Left renal cortex interstitium (tissue), 4 donors: ENCODE measurements at regions not wholly inside any gene's neighbourhood (a gene's known extent, or its start where the extent isn't known, plus 50 kb on each side); places are given as distances from the start of the nearest gene placed in this dataset.
"Not testable (repeated sequence)": the region's sequence is repeated elsewhere in the genome, so short reads cannot be mapped to it uniquely, and the experiment has no call there.

Experiments used
- DNase-seq, 4 donors: peaks; one replicate each; pipeline ENCODE4 v3.0.0-alpha.2; 2013; ENCODE audit warnings: low read depth in 4 of 4, low spot score in 2 of 4, missing footprints in 1 of 4

DNA sequence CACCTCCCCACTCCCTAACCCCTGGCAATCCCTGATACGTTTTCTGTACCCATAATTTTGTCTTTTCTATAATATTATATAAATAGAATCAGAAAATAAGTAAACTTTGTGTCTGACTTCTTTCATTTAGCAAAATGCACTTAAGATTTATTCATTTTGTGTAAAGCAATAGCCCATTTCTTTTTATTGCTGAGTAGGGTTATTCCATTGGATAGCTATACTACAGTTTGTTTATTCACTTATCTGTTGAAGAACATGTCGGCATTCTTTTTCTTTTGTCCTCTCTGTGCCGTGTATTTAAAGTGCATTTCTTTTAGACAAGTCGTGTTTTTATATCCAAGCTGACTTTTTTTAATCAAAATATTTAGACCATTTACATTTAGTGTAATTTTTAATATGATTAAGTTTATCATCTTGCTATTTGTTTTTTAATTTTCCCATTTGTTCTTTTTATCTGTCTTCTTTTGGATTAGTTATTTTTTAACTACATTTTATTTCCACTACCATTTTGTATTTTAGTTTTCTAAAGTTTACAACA lies 176.4 kb upstream of the TSHZ3 start:
- no peak for DNase-seq

DNA sequence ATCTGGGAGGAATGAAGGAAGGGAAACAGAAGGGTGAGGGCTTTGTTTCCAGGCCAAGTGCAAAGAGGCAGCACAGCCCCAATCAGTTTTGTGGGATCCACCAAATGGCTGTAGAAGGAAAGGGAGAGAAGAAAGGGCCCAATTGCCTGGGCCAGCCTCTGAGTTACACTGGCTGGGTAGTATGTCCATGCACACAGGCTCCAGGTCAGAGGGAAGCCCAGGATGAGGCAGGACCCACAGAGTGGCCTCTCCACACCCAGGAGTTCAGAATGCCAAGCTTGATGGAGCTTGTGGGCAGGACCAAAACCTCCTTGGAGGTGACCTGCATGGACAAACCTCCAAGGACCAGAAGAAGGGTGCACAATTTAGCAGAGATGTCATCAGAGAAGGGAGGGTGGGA lies 178.2 kb upstream of the TSHZ3 start:
- DNase-seq = no peak

DNA sequence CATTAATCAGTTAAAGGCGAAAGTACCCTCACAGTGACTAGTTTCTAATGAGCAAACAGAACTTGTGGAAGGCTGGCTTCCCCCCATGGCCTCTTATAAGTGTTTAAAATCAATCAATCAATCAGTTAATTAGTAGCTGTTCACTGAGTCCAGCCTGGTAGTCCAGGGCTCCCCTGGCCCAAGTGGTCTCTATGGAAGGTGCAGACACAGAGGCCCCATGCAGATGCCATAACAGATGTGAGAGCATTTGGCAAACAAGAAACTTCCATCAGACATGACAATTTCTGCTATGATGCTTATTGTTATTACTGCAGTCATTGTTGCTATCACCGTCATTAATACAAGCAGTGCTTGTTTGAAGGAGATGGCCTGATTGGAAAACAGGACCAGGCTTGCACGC lies 179.0 kb upstream of the TSHZ3 start:
- no peak for DNase-seq

DNA sequence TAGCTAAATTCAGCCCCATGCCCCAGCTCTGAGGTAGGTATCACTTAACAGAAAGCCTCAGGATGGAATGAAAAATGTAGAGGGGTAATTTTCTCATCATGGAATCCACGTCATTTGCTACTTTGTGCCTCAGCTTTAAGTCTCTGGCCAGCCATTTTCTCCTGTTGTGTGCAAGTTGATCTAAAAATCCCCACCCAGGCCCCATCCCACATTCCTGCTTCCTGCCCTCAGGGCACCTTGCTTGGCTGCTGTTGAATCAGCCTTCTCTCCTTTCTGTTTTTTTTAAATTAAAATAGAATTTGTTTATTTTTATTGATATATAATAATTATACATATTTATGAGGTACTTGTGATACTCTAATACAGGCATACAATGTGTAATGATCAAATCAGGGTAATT lies 179.9 kb upstream of the TSHZ3 start:
- no peak for DNase-seq

DNA sequence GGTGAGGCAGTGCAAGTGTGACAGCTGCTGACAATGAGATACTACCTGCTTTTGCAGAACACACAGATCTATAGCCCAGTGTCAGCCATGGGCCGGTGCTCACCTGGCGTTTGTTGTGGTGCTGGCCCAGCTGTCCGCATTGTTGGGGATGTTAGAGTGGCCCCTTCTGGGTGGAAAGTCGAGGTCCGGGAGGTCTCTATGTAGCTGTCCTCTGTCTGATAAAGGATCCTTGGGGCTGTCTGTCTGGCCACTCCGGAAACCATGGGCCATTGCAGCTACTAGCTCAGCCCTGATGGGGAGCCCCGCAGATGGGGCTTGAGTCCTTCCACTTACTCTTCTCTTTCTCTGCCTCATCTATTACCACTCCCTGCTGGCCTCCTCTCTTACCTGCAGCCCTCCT lies 181.5 kb upstream of the TSHZ3 start:
- no peak for DNase-seq

DNA sequence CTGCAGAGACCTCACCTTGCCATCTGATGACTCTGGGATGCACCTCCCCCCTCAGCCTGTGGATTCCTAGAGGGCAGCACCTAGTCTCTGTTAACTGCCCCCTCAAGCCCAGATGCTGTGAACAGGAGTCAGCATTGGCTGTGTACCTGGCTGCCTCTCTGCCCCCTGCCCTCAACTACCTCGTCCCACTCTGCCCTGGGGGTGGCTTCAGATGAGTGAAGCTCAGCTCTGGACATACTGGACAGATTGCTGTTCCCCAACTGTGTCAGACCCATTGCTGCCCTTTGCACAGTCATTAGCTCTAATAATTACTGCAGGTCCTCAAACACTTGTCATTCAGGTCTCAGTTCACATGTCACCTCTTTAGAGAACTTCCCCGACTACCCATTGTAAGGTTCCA lies 182.1 kb upstream of the TSHZ3 start:
- no peak for DNase-seq

DNA sequence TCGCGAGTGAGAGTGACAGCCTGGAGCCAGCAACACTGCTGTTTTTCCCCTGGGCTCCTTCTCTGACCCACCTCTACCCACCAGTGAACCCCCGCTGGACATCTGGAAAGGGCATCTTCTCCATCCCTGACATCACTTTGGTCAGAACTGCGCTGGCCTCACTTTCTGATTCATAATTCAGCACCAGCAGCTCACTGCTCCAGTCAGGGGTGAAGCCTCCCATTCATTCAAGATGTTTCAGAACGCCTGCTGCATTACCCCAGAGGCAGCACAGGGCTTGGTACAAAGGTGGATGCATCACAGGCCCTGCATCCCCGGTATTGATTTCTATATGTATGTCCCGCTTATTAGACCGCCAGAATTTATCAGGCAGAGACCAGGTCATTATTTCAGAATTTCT lies 182.8 kb upstream of the TSHZ3 start:
- no peak for DNase-seq

DNA sequence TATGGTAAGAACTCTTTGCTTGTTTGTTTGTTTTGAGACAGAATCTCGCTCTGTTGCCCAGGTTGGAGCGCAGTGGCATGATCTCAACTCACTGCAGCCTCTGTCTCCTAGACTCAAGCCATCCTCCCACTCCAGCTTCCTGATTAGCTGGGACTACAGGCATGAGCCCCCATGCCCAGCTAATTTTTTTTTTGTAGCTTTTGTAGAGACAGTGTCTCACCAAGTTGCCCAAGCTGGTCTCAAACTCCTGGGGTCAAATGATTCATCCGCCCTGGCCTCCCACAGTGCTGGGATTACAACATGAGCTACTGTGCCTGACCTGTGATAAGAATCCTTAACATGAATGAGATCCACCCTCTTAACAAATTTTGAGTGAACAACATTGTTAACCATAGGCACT lies 183.9 kb upstream of the TSHZ3 start:
- DNase-seq = no peak

DNA sequence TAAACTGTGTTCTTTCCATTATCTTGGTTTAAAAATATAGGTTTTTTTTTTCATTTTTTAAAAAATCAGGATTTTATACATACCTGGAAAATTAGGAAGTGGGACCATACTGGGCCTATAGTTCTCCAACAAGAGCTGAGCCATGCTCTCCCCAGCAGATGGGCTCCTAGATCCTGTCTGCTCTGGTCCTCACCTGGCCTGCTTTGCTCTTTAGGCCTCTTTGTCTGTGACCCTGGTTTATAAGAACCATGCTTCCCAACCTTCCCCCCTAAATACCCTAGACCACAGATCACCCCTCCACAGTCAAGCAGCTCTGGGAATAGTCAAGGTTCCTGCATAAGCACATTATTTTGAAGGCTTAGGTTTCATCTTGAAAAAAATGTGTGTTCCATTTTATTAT lies 185.0 kb upstream of the TSHZ3 start:
- no peak for DNase-seq

DNA sequence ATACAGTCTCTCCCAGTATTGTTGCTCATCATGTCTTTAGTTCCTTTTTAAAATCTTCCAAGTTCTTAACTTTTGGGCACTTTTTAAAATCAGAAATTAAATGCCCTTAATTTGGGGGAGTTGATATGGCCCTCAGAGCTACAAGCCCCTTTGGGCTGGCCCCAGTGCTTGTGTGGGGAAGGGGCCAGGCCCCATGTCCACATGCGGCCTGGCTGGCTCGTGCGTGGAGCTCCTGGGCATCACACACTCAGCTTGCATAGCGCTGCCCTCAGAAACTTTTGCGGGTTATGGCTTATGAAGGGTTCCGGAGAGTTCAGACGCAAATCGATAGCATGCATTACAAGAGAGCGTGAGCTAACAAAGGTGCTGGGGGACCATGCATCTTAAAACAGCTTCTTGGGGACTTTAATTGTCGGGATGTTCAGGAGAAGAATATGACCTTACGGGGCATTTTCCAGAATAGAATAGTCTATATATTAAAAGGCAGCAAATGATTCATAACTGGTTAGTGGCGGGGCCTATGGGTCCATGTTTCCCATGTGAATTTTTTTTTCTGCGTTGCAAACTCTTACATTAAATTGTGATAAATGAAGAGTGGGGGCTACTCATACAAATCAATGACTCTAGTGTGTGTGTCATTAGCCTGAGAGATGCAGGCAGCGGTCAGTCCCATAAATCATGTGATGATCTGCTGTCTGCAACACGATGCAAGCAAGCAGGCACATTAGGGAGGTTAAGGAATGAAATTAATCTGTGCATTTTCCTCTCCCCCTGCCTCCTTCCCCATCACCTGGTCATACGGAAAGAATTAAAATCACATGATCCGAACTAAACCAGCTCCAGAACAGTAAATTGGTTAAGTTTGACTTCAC lies 185.8 kb upstream of the TSHZ3 start:
- DNase-seq = no peak

DNA sequence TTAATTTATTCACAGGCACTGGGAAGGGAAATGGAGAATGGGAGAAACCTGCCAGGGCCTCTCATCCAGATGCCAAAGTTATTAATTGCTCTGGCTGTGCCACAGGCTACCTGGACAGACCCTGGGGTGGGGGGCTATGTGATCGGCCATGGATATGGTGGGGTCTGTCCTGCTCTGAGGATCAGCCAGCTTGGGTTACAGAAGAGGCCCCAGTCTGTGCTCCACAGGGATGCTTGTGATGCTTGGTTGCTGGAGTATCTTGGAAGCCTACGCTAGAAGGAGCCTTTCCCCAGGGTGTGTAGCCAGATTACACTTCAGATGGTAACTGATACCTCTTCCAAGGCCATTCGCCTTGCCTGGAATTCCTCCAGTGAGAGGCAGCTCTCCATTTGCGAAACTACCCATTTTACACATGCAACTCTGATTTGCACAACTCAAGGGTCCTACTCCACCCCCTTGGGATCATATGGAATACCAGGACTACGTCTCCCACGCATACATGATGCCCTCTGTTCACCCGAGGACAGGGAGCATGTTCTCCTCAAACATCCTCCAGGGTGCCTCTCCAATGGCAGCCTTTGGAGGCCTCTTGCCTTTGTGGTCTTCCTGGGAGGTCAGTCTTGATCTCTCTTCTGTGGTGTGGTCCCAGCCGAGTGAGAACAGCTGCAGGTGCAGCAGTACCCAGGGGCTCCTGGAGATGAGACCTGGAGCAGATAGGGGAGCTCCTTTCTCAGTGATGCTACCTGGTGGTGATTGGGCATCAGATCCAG lies 186.6 kb upstream of the TSHZ3 start:
- no peak for DNase-seq

DNA sequence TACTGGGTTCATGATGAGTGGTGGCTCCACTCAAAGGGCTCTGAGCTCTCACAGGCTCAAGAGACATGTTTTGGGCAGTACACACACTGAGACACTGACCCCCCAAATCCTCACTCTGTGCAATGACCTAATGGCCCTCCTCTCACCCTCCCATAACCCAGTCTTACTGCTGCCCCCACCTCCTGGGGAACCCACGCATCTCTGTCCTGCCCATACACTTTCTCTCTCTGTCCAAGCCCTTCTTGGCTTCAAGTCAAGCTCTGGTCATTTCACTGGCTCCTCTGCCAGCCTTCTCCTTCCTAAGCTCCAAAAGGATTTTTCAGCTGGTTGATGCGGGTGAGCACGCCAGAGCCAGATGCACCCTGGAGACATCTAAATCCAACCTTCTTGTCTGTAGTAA lies 187.9 kb upstream of the TSHZ3 start:
- no peak for DNase-seq

DNA sequence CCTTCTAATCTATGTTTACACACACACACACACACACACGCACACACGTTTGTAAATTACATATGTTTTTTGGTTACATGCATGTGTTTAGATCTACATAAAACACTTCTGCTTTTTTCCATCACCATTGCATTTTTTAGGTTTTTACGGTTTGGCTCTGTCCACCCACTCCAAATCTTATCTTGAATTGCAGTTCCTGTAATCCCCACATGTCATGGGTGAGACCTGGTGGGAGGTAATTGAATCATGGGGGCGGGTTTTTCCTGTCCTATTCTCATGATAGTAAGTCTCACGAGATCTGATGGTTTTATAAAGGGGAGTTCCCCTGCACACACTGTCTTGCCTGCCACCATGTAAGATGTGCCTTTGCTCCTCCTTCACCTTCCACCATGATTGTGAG lies 188.7 kb upstream of the TSHZ3 start:
- DNase-seq = not testable (repeated sequence)

DNA sequence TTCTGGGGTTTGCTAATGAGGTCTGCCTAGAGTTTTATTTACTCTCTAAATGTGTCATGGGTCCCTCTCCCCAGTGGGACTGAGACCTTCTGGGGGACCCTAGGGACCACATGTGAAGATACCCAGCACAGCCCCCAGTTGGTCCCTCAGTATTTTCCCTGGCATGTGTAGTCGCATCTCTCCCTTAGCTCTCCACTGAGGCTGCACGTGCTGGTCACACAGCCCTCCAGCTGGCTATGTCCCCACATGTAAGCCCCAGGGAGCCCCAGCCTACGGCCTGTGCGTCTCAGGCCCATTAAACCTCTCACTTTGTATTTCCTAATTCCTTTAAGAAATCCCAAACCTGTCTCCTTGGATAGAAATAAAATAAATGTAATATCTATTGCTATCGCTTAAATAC lies 189.6 kb upstream of the TSHZ3 start:
- DNase-seq = no peak

DNA sequence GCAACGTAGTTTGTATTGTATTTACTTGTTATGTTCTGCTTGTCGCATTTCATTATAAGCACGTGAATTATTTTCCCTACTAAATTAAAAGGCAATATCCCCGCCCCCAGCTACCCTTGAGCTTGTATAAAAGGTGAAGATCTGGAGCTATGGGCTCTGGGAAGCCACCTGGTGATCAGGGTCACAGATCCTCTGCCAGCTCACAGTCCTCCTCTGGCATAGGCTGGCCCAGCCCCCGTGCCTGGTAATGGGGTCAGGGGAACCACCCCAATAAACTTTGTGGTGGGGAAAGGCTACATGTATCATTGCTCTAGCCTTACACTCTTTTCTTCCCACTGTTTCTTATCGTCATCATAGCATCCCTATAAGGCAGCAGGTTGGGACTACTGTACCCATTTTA lies 190.2 kb upstream of the TSHZ3 start:
- no peak for DNase-seq

DNA sequence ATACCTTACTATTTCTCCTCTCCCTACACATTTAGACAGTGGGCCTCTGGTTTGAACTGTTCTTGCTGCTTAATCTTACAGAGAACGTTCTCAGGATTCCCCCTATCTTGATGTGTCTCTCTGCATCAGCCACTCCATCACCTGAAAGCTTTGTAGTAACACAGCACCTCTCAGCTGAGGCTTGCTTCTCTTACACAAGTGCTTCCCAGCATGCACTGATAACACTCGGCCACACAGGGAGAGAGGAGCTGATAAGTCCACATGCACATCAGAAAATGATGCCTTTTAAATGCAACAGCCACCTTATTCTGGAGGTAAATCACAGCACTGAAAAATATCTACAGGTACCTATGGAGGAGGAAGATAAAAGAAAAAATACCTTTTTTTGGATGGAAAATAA lies 192.2 kb upstream of the TSHZ3 start:
- DNase-seq = no peak

DNA sequence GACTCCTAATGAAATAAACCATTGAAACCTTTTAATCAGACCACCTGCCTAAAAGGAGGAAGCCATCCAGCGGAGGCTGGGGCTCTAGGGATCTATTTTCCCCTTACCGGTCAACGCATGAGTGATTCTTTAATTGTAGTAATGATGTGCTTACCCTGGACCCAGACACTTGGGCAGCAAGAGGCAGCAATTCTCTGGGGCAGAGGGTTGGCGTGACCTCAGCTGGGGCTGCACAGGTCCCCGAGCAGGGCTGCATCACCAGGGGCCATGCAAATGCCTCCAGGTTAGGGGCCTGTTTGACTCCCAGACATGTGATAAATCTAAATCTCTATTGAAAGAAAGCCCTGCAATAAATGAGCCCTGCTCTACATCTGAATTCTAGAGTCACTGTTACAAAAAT lies 194.2 kb upstream of the TSHZ3 start:
- no peak for DNase-seq

DNA sequence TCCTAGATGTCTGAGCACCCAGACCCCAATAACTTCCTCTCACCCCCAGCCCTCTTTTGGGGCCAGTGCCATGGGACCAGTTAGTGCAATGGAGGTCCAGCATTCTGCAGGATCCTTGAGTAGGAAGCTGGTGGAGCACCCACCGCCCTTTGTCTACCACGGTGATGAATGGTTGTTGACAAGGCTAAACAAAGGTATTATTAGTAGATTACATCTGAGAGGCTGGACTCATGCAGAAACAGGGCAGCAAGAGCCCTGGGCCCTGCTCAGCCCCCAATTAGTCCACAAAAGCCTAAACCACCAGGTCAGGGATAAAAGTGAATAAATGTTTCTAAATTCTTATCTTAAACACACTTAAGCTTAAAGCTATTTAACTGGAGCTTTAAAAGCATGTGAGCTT lies 196.5 kb upstream of the TSHZ3 start:
- no peak for DNase-seq

DNA sequence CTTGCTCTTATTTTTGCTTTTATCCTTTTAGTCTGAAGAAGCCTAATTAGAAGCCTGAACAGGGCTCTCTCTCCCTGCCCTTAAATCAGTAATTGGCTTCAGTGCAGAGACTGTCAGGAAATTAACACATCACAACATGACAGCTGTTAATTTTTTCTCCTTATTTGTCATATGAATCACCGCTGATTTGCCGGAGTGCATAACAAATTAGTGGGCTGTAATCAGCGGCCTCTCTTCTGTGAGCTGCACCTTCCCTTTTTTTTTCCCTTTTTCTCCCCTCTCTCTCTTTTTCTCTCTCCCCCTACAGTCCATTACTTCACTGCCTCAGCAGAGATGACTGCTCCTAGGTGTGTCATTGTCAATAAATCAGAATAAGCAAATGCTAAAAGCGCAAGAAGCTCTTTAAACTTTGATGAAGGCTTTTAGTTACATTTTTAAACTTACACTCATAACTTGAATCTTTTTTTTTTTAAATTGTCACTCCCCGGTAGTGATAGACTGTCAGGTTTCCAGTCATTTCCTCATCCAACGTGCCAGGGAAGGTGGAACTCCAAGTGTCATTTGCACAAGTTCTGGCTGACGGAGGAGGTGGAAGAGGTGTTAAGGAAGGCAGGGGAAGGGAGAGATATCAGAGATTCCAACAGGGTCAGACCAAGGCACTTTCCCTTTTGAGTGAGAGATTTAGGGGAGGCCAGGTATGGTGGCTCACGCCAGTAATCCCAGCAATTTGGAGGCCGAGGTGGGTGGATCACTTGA lies 197.1 kb upstream of the TSHZ3 start:
- DNase-seq = no peak

DNA sequence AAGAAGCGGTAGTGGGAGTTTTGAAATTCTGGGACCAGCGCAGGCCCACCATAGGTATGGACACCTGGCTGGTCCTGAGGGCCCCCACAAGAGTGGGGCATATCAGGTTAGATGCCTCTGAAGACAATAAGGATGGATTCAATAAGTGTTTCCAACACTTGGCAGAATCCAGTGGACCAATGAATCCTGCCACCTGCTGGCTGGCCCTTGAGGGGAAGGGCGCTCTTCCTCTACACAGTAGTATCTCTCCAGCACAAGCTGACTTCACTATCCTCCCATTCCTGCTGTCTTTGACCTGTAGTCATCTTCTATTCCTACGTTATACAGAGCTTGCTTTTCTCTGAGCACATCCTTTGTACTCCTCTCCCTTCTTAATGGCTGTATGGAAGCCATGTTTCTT lies 199.7 kb upstream of the TSHZ3 start:
- no peak for DNase-seq
